ENCODE measurements at regions not wholly inside any gene's neighbourhood (a gene's known extent, or its start where the extent isn't known, plus 50 kb on each side); places are given as distances from the start of the nearest gene placed in this dataset.

DNA sequence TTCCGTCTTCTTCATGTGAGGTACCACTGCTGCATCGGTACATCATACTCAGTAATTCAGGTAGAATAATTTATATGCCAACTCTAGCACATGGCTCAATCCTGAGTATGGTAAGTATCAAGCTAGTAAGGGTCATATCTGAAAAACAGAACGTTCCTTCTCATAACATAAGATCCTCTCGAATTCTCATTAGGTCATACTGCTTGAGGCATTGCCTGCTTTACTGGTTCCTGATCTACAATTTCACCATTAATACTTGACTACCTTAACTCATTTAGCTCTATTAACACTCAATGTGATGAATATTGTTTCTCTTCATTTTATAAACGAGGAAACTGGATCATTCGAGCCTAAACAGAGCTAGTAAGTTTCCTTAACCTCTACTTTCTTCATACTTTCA lies 871.6 kb downstream of the BRINP3 start:
- intact Hi-C loops (cut with micrococcal nuclease): no loop called here
- H3K27me3 Mint-ChIP-seq: no peaks in the 10 kb centered on the region
- no peaks in the 10 kb centered on the region for H3K36me3 ChIP-seq (ENCODE audit: insufficient read depth, low read length)
- no peaks in the 10 kb centered on the region for H3K27me3 ChIP-seq (ENCODE audit: insufficient read depth, low read length)
- no peak overlapping the region for H3K27ac Mint-ChIP-seq
- POLR2A ChIA-PET (ENCODE audit: partially characterized antibody): no interaction called here
- no peaks in the 10 kb centered on the region for H3K36me3 Mint-ChIP-seq
- H3K4me3 ChIP-seq (ENCODE audit: low read length in 2 of 2): no peak overlapping the region
- H3K4me3 Mint-ChIP-seq: no peak overlapping the region
- no peaks in the 10 kb centered on the region for H3K4me1 Mint-ChIP-seq
- no peak overlapping the region for H3K27ac ChIP-seq (ENCODE audit: low read depth, low read length)
- peaks cover 0 to 3% of the 10 kb centered on the region in 2 donors for H3K9me3 ChIP-seq (ENCODE audit: control insufficient read depth in 1 of 2, low read length in 2 of 2)
- CTCF ChIA-PET (ENCODE audit: partially characterized antibody): no interaction called here
- DNase-seq: no peak
- H3K9me3 Mint-ChIP-seq: peaks cover 0 to 11% (median 4%) of the 10 kb centered on the region in 8 donors
- no peaks in the 10 kb centered on the region for H3K4me1 ChIP-seq (ENCODE audit: insufficient read depth, low read length)

GRCh38 chr1:189606795-189607476 lies 870.7 kb downstream of the BRINP3 start:
- no peak for DNase-seq
- H3K4me3 ChIP-seq (ENCODE audit: low read length in 2 of 2): no peak overlapping the region
- intact Hi-C loops (cut with micrococcal nuclease): no loop called here
- no peaks in the 10 kb centered on the region for H3K36me3 ChIP-seq (ENCODE audit: insufficient read depth, low read length)
- Mint-ChIP-seq H3K27me3 (no peaks in the 10 kb centered on the region), H3K4me3 (no peak overlapping the region), H3K9me3 (peaks cover 0 to 11% (median 4%) of the 10 kb centered on the region in 8 donors), H3K36me3 (no peaks in the 10 kb centered on the region), H3K27ac (no peak overlapping the region), H3K4me1 (no peaks in the 10 kb centered on the region)
- POLR2A ChIA-PET (ENCODE audit: partially characterized antibody): no interaction called here
- H3K27me3 ChIP-seq (ENCODE audit: insufficient read depth, low read length): no peaks in the 10 kb centered on the region
- CTCF ChIA-PET (ENCODE audit: partially characterized antibody): no interaction called here
- peaks cover 0 to 3% of the 10 kb centered on the region in 2 donors for H3K9me3 ChIP-seq (ENCODE audit: control insufficient read depth in 1 of 2, low read length in 2 of 2)
- no peak overlapping the region for H3K27ac ChIP-seq (ENCODE audit: low read depth, low read length)
- no peaks in the 10 kb centered on the region for H3K4me1 ChIP-seq (ENCODE audit: insufficient read depth, low read length)

GRCh38 chr1:189607477-189608096 lies 870.1 kb downstream of the BRINP3 start:
- no peaks in the 10 kb centered on the region for H3K4me1 Mint-ChIP-seq
- intact Hi-C loops (cut with micrococcal nuclease): no loop called here
- Histone ChIP-seq H3K4me3 (ENCODE audit: low read length in 2 of 2) (no peak overlapping the region), H3K27ac (ENCODE audit: low read depth, low read length) (no peak overlapping the region), H3K9me3 (ENCODE audit: control insufficient read depth in 1 of 2, low read length in 2 of 2) (peaks cover 0 to 3% of the 10 kb centered on the region in 2 donors), H3K4me1 (ENCODE audit: insufficient read depth, low read length) (no peaks in the 10 kb centered on the region), H3K27me3 (ENCODE audit: insufficient read depth, low read length) (no peaks in the 10 kb centered on the region), H3K36me3 (ENCODE audit: insufficient read depth, low read length) (no peaks in the 10 kb centered on the region)
- no peak overlapping the region for H3K27ac Mint-ChIP-seq
- no peak overlapping the region for H3K4me3 Mint-ChIP-seq
- POLR2A ChIA-PET (ENCODE audit: partially characterized antibody): no interaction called here
- CTCF ChIA-PET (ENCODE audit: partially characterized antibody): no interaction called here
- peaks cover 0 to 11% (median 4%) of the 10 kb centered on the region in 8 donors for H3K9me3 Mint-ChIP-seq
- no peak for DNase-seq
- no peaks in the 10 kb centered on the region for H3K36me3 Mint-ChIP-seq
- H3K27me3 Mint-ChIP-seq: no peaks in the 10 kb centered on the region

DNA sequence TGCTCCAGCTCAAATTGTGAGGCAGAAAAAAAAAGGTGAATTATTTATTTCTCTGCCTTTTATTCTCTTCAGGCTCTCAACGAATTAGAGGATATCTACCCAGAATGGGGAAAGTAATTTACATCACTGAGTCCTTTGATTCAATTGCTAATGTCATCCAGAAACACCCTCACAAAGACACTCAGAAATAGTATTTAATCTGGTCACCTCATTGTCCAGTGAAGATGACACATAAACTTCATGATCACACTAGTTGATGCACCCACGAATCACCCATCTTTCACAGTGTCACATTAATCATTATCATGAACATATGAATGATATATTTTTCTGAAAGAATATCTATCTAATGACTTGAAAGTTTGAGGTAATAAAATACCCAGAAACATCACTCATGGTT lies 868.5 kb downstream of the BRINP3 start:
- POLR2A ChIA-PET (ENCODE audit: partially characterized antibody): no interaction called here
- intact Hi-C loops (cut with micrococcal nuclease): no loop called here

DNA sequence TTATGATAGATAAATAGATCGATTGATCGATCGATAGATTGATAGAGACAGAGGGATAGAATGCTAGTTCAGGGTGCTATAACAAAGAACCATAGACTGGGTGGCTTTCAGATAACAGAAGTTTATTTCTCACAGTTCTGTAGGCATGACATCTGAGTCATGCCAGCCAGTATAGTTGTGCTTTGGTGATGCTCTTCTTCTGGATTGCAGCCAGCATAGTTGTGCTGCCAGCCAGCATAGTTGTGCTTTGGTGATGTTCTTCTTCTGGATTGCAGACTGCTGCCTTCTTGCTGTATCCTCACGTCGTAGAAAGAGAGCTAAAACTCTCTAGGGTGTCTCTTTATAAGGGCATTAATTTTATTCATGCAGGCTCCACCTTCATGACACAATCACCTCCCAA lies 860.8 kb downstream of the BRINP3 start:
- peaks cover 0 to 14% (median 10%) of the 10 kb centered on the region in 8 donors for H3K9me3 Mint-ChIP-seq
- CTCF ChIA-PET (ENCODE audit: partially characterized antibody): no interaction called here
- POLR2A ChIA-PET (ENCODE audit: partially characterized antibody): no interaction called here
- no peaks in the 10 kb centered on the region for H3K36me3 Mint-ChIP-seq
- H3K4me3 ChIP-seq (ENCODE audit: low read length in 2 of 2): no peak overlapping the region
- H3K27me3 ChIP-seq (ENCODE audit: insufficient read depth, low read length): no peaks in the 10 kb centered on the region
- no peak overlapping the region for H3K27ac Mint-ChIP-seq
- H3K4me1 ChIP-seq (ENCODE audit: insufficient read depth, low read length): no peaks in the 10 kb centered on the region
- H3K4me3 Mint-ChIP-seq: no peak overlapping the region
- H3K27ac ChIP-seq (ENCODE audit: low read depth, low read length): no peak overlapping the region
- H3K27me3 Mint-ChIP-seq: no peaks in the 10 kb centered on the region
- intact Hi-C loops (cut with micrococcal nuclease): no loop called here
- no peak for DNase-seq
- no peaks in the 10 kb centered on the region for H3K9me3 ChIP-seq (ENCODE audit: control insufficient read depth in 1 of 2, low read length in 2 of 2)
- H3K36me3 ChIP-seq (ENCODE audit: insufficient read depth, low read length): no peaks in the 10 kb centered on the region
- H3K4me1 Mint-ChIP-seq: no peaks in the 10 kb centered on the region

More for the DNA sequence above, 868.5 kb downstream of the BRINP3 start:
- Histone ChIP-seq H3K27me3 (ENCODE audit: insufficient read depth, low read length) (no peaks in the 10 kb centered on the region), H3K36me3 (ENCODE audit: insufficient read depth, low read length) (no peaks in the 10 kb centered on the region), H3K27ac (ENCODE audit: low read depth, low read length) (no peak overlapping the region), H3K9me3 (ENCODE audit: control insufficient read depth in 1 of 2, low read length in 2 of 2) (no peaks in the 10 kb centered on the region), H3K4me1 (ENCODE audit: insufficient read depth, low read length) (no peaks in the 10 kb centered on the region), H3K4me3 (ENCODE audit: low read length in 2 of 2) (no peak overlapping the region)
- peaks cover 0 to 7% (median 3%) of the 10 kb centered on the region in 8 donors for H3K9me3 Mint-ChIP-seq
- CTCF ChIA-PET (ENCODE audit: partially characterized antibody): no interaction called here
- H3K27ac Mint-ChIP-seq: no peak overlapping the region
- no peaks in the 10 kb centered on the region for H3K36me3 Mint-ChIP-seq
- H3K27me3 Mint-ChIP-seq: no peaks in the 10 kb centered on the region
- H3K4me3 Mint-ChIP-seq: no peak overlapping the region
- no peaks in the 10 kb centered on the region for H3K4me1 Mint-ChIP-seq
- DNase-seq: no peak

DNA sequence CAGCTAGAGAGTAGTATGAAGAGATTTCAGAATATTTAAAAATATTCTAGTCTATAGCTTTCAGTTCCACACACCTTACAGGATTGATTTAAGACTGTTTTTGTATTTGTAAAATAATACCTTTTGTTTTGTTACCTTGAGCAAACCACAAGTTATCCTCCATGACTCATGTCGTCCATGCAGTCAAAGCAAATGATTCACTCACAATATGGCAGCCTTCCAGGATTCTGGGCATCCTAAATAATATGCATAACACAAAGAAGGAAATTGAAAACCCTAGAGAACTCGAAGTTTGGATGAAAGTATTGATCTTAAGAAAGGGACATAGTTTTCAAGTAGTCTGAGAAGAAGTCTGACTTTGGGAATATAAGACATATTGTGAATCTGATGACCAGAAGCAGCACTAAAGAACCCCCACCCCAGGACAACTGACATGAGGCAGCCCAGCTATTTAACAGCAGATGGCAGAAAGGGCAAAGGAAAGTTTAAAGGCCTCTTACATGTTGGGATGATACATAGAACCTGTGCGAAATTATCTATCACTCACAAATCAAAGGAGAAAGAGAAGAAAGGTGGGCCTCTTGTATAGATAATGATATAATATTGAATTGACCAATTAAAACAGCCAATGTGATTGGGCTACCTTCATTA lies 857.9 kb downstream of the BRINP3 start:
- Histone ChIP-seq H3K4me3 (ENCODE audit: low read length in 2 of 2) (no peak overlapping the region), H3K27me3 (ENCODE audit: insufficient read depth, low read length) (no peaks in the 10 kb centered on the region), H3K36me3 (ENCODE audit: insufficient read depth, low read length) (no peaks in the 10 kb centered on the region), H3K27ac (ENCODE audit: low read depth, low read length) (no peak overlapping the region), H3K4me1 (ENCODE audit: insufficient read depth, low read length) (no peaks in the 10 kb centered on the region), H3K9me3 (ENCODE audit: control insufficient read depth in 1 of 2, low read length in 2 of 2) (no peaks in the 10 kb centered on the region)
- Mint-ChIP-seq H3K4me3 (no peak overlapping the region), H3K27ac (no peak overlapping the region), H3K9me3 (peaks cover 0 to 17% (median 14%) of the 10 kb centered on the region in 8 donors), H3K4me1 (no peaks in the 10 kb centered on the region), H3K36me3 (no peaks in the 10 kb centered on the region), H3K27me3 (no peaks in the 10 kb centered on the region)
- intact Hi-C loops (cut with micrococcal nuclease): no loop called here
- no peak for DNase-seq
- POLR2A ChIA-PET (ENCODE audit: partially characterized antibody): no interaction called here
- CTCF ChIA-PET (ENCODE audit: partially characterized antibody): no interaction called here

GRCh38 chr1:189620471-189620870 lies 857.2 kb downstream of the BRINP3 start:
- no peaks in the 10 kb centered on the region for H3K27me3 ChIP-seq (ENCODE audit: insufficient read depth, low read length)
- Mint-ChIP-seq H3K27me3 (no peaks in the 10 kb centered on the region), H3K4me1 (no peaks in the 10 kb centered on the region), H3K9me3 (peaks cover 0 to 17% (median 13%) of the 10 kb centered on the region in 8 donors), H3K4me3 (no peak overlapping the region), H3K27ac (no peak overlapping the region), H3K36me3 (no peaks in the 10 kb centered on the region)
- H3K9me3 ChIP-seq (ENCODE audit: control insufficient read depth in 1 of 2, low read length in 2 of 2): no peaks in the 10 kb centered on the region
- no peaks in the 10 kb centered on the region for H3K4me1 ChIP-seq (ENCODE audit: insufficient read depth, low read length)
- H3K27ac ChIP-seq (ENCODE audit: low read depth, low read length): no peak overlapping the region
- no peak for DNase-seq
- no peaks in the 10 kb centered on the region for H3K36me3 ChIP-seq (ENCODE audit: insufficient read depth, low read length)
- no peak overlapping the region for H3K4me3 ChIP-seq (ENCODE audit: low read length in 2 of 2)
- ChIA-PET POLR2A (ENCODE audit: partially characterized antibody) (no interaction called here), CTCF (ENCODE audit: partially characterized antibody) (no interaction called here)
- intact Hi-C loops (cut with micrococcal nuclease): no loop called here
